Esophagus squamous epithelium (tissue), 4 donors: ENCODE measurements at regions not wholly inside any gene's neighbourhood (a gene's known extent, or its start where the extent isn't known, plus 50 kb on each side); places are given as distances from the start of the nearest gene placed in this dataset.

Source experiments
- POLR2A ChIP-seq, 4 donors: fragments of 450-650 bp; IDR thresholded peaks; one replicate each; pipeline ENCODE4 v1.6.1; 2017; ENCODE audit warnings: antibody characterized with exemption in 4 of 4, mild to moderate bottlenecking in 4 of 4, moderate library complexity in 3 of 4
- TF ChIP-seq, protein P1 (sequence below), 6 experiments: fragments of 450-650 bp in 4 of 6; fragments of 200-600 bp in 2 of 6; sonication (generic) in 2 of 6; IDR thresholded peaks; one replicate each; pipeline ENCODE4 v1.5.1; 2016 to 2019; ENCODE audit warnings: antibody characterized with exemption in 6 of 6, mild to moderate bottlenecking in 4 of 6, moderate library complexity in 4 of 6

DNA sequence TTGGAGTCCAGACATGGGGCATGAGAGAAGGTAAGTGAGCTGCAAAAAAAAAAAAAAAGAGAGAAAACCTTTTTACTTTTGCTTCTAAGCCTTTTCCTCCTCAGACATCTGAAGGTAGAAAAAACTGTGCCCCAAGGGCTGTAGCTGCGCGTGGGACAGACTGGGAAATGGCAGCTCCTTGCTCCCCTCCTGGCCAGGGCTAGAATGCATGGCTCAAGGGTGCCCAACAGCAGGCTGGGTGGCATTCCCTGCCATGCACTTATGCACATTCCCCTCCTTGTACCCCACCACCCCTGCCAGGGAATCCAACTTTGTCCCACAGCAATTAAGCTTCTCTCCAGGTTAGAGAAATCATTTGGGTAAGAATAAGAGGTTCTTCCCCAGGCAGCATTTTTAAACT, 421.2 kb downstream of the TRAM1L1 start:
- TF ChIP-seq, protein P1, sequence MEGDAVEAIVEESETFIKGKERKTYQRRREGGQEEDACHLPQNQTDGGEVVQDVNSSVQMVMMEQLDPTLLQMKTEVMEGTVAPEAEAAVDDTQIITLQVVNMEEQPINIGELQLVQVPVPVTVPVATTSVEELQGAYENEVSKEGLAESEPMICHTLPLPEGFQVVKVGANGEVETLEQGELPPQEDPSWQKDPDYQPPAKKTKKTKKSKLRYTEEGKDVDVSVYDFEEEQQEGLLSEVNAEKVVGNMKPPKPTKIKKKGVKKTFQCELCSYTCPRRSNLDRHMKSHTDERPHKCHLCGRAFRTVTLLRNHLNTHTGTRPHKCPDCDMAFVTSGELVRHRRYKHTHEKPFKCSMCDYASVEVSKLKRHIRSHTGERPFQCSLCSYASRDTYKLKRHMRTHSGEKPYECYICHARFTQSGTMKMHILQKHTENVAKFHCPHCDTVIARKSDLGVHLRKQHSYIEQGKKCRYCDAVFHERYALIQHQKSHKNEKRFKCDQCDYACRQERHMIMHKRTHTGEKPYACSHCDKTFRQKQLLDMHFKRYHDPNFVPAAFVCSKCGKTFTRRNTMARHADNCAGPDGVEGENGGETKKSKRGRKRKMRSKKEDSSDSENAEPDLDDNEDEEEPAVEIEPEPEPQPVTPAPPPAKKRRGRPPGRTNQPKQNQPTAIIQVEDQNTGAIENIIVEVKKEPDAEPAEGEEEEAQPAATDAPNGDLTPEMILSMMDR (IDR thresholded peaks at IDR 0.05), result no peak
- TF ChIP-seq POLR2A (IDR thresholded peaks at IDR 0.05), result no peak
